HG02884 (cell line): ENCODE measurements at regions not wholly inside any gene's neighbourhood (a gene's known extent, or its start where the extent isn't known, plus 50 kb on each side); places are given as distances from the start of the nearest gene placed in this dataset.
A peak's percentile ranks its signal among the peaks of the same experiment; 100 is the strongest.

ENCODE experiments used
- ATAC-seq: cut with Tn5 transposase; IDR thresholded peaks from one replicate; pipeline ENCODE4 v1.9.1; 2021; ENCODE audit warnings: mild to moderate bottlenecking, moderate library complexity; ENCODE audit not compliant: unreplicated experiment

DNA sequence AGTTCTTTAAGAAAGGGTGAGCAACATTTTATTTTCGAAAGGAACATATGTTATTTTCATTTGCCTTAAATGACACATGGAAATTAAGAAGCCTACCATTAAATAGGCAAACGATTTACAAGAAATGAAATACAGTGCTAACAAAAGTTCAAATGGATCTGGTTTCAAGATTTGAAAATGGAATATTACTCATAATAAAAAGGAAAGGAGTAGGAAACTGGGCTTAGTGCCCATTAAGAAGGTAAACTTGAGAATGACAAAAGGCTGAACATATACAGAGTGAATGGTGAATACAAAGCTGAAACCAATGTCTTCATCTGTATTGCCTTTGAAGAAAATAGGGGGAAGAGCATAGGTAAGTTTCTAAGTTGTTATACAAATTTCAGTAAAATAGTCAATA, 974.2 kb upstream of the C9orf72 start:
- no peak for ATAC-seq

GRCh38 chr9:28563291-28563934, 990.1 kb upstream of the C9orf72 start:
- ATAC-seq: no peak

DNA sequence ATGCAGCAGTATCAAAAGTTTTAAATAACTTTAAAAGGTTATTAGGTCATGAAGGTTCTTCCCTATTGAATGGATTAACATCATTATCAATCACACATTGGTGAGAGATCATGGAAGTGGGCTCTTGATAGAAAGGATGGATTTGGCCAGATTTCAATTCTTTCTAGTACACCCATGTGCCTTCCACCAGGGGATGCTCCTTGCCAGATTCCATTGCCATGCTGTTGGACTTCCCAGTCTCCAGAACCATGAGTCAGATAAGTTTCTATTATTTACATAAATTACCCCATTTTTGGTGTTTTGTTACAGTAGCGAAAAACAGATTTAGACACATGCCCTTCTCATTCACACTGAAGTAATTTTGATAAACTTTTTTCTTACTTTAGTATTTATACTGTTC, 1010.6 kb upstream of the C9orf72 start:
- ATAC-seq: no peak

DNA sequence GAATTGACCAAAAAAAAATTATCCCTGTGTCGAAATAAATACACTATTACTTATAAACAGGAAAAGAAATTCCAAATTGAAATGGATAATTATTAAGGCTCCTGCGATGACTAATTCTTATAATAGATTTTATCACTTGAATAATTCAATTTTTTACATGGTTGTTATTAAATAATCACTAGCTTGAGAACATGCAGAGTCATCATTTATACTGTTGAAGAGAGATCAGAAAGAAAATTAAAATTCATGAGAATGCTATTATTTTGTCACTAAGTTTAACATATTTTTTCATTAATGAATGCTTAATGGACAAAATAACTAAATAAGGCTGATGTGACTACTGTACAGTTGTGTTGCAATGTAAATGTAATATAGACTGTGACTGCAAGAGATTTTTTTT, 1011.3 kb upstream of the C9orf72 start:
- no peak for ATAC-seq

GRCh38 chr9:28587052-28587451, 1013.8 kb upstream of the C9orf72 start:
- no peak for ATAC-seq

GRCh38 chr9:28598408-28598807, 1025.1 kb upstream of the C9orf72 start:
- no peak for ATAC-seq

DNA sequence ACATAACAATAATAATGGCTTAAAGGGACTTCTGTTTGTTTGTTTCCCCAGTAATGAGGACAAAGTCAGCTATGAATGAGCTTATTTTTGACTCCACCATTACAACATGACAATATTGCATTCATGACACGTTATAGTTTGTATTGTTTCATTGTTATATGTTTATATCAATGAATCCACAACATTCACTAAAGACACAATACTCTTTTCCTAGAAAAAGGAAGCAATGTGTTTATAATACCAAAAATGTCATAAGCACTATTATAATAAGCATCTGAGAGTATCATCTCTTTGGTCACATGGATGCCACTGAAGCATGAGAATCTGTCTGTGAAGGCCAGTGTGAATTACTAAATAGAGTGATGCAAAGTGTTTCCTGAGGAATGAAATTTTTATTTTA, 1026.9 kb upstream of the C9orf72 start:
- ATAC-seq: no peak

DNA sequence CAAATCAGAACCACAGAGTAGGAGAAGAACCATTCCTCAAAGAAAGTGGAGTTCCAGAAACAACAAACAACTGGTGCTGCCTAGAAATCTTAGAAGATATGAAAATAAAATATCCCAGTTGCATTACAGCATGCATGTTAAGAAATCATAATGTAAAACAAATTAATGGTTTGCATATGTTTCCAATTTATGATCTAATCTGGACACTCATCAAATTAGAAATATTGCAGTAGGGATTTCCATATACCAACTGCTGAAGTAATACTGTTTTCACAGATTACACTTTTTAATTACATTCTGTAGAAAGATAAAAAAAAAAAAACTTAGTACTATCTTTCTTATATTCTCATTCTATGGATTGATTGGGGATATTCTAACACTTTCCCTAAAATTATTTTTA, 1034.6 kb upstream of the C9orf72 start:
- no peak for ATAC-seq

GRCh38 chr9:28610339-28610738, 1037.1 kb upstream of the C9orf72 start:
- ATAC-seq: no peak

GRCh38 chr9:28616310-28616709, 1043.0 kb upstream of the C9orf72 start:
- ATAC-seq: no peak

GRCh38 chr9:28620011-28620410, 1046.7 kb upstream of the C9orf72 start:
- no peak for ATAC-seq

GRCh38 chr9:28620661-28621060, 1047.4 kb upstream of the C9orf72 start:
- ATAC-seq: no peak

GRCh38 chr9:28624771-28625170, 1051.5 kb upstream of the C9orf72 start:
- no peak for ATAC-seq

GRCh38 chr9:28628031-28628430, 1054.8 kb upstream of the C9orf72 start:
- ATAC-seq: no peak

DNA sequence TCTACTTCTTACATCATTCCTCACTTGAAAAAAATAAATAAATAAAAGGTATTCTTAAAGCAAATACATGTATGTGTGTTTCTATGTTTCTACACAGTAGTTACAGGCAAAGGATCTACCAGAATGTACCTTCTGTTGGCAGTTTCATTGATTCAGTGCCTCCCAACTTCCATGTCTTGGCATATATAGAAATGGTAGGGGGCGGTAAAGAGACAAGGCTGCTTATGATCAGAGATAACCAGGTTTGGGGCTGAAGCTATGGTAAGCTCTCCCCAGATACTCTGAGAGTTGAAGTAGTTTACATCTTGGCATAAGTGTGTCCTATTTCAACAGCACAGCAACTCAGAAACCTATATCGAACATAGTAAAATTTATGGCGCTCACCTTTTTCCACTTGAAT, 1075.4 kb upstream of the C9orf72 start:
- no peak for ATAC-seq

DNA sequence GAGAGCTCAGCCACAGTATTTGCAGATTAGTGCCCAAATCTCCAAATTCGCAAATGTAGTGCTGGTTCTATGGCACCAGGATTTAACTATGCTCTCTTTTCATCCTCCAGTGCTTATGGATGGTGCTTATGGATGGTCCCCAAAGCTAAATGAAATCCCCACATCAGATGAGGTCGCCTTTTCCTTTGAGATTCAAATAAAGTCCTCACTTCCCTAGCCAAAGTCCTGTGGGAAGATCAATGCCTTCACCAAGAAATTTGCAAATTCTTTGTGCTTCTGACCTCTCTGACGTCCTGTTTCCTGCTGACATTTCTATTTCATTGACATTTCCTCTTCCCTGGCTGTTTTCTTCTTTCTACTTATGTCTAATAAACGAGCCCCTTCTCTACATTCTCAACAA, 1077.0 kb upstream of the C9orf72 start:
- ATAC-seq: no peak

- no peak for ATAC-seq
These were observed 1077.9 kb upstream of the C9orf72 start for GRCh38 chr9:28651050-28651722.

- no peak for ATAC-seq
These were observed 1079.9 kb upstream of the C9orf72 start for GRCh38 chr9:28653216-28653615.

- ATAC-seq: no peak
These were observed 1083.4 kb upstream of the C9orf72 start for GRCh38 chr9:28656727-28657126.

DNA sequence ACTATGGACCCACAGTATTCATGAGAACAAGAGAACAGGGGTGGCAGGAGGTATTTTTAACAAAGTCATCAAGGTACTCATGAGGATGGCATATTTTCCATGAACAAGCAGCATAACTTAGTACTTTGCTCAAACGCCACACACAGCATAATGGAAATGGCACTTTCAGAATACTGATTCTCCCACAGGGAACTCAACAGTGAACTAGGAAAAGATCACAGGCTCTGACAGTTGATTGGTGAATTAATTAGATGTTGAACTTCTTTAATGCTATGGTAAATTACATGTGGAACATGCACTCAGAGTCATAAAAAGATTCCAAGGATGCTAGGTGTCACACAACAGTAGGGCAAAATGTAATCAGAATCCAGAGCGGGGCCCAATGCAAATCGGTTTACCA, 1088.6 kb upstream of the C9orf72 start:
- ATAC-seq: no peak

DNA sequence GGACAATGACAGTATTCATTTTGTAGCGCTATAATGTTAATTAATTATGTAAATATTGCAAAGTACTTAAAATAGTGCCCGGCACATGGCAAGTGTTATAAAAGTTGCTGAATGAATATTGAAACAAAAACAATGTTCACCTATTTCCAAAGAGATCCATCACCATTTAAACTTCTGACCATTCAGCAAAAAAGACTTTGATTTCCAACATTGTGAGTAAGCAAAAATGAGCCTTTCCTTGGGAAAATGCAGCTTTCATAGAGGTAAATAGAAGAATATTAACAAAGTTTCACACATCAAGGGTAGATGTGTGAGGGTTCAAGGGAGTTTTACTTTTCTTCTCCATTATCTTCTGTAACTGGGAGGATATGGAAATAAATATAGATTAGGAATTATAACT, 1089.4 kb upstream of the C9orf72 start:
- ATAC-seq: no peak

DNA sequence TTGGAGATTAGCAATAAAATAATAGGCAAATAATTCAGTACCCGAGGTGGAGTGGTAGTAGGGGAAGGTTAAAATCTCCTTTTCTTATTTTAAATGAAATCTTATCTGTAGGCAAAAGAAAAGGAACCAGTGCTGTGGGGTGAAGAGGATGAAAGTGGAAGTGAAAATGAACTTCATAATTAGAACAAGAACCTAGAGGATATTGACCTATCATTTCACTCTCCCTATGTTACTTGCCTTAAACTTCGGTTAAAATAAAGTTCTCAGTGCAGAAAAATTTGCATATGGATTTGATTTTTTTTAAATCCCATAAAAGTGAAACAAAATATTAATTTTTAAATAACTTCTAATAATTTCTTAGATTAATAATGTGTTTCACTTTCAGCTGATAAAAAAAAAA, 1094.9 kb upstream of the C9orf72 start:
- peak; percentile 51 for ATAC-seq

- ATAC-seq: no peak
These were observed 1097.7 kb upstream of the C9orf72 start for GRCh38 chr9:28671000-28671399.
